ENCODE measurements at regions not wholly inside any gene's neighbourhood (a gene's known extent, or its start where the extent isn't known, plus 50 kb on each side); places are given as distances from the start of the nearest gene placed in this dataset.
"Not testable (repeated sequence)": the region's sequence is repeated elsewhere in the genome, so short reads cannot be mapped to it uniquely, and the experiment has no call there.

GRCh38 chr3:153026026-153026425 is 136.0 kb upstream of the RAP2B start:
- intact Hi-C loops (cut with micrococcal nuclease), result loop anchor here (1.0 kb wide), 3 partner anchors 743 to 1227 kb away; no protein-coding TSS in a partner anchor

- intact Hi-C loops (cut with micrococcal nuclease), result no loop called here
These were observed 133.6 kb upstream of the RAP2B start for GRCh38 chr3:153028381-153028780.

DNA sequence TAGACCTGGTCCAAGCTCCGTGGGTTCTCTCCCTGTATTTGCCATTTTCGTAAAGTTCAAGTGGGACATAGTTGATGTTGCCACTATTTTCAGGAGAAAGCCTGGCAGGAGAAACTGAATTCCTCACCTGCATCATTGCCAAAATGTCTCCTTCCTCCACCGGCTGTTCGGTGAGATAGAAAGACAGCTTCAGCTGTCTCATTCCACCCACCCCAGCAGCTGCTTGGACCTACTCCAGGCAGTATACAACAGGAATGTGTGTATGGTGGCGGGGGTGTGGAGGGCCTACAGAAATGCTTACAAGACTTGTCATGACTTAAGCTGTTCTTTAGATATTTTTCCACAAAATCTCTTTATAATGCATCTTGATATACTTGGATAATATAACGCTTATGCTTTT is 132.7 kb upstream of the RAP2B start:
- intact Hi-C loops (cut with micrococcal nuclease), result no loop called here

DNA sequence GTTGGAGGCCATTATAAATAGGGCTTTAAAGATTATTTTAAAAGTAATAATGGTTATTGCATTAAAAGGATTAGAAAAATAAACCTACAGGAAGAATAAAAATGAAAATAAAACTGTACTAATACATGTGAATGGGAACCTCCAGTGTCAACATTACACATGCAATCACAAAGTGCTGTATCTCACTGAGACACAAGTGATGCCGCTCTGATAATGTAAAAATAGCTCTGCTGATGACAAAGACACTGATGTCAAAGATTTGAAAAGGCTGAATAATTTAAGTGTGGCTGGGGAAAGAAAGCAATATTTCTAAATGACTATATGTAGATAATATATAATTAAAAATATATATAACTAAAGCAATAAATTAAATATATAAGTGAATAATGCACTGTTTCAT is 129.1 kb upstream of the RAP2B start:
- intact Hi-C loops (cut with micrococcal nuclease), result no loop called here

DNA sequence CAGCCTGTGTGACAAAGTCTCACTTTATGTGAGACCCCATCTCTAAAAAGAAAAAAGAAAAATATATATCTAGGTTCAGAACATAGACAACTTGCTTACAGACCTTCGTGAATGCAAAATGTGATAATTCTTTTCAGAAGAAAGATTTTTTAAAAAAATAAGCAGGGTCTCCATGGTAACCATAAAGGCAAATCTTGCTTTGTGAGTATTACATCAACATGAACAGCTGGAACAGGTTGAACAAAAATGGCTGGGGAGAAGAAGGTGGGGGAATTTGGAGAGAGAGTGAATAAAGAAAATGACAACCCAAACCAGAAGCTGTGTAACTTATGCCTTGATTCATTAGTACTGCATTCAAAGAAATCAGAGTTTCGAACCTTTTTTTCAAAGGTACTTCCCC is 125.2 kb upstream of the RAP2B start:
- intact Hi-C loops (cut with micrococcal nuclease), result no loop called here

GRCh38 chr3:153038367-153038766 is 123.7 kb upstream of the RAP2B start:
- intact Hi-C loops (cut with micrococcal nuclease), result no loop called here

GRCh38 chr3:153038779-153039178 is 123.2 kb upstream of the RAP2B start:
- intact Hi-C loops (cut with micrococcal nuclease), result no loop called here

DNA sequence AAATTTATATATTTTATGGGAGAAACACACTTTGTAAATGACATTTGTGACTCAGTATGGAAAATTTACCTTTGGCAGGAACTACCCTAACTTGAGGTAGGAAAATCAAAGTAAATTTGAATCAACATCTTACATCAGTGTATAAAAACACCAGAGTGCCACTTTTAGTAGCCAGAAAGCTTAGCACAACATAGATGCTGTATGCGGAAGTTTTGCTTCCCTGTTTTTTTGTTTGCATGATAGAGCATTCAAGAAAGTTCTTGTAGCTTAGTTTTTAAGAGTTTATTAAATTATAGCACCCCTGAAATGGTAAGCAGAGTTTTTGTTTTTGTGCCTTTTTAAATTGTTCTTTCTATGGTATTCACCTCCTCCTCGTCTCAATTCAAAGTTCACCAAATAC is 120.8 kb upstream of the RAP2B start:
- intact Hi-C loops (cut with micrococcal nuclease), result loop anchor here (5.0 to 10.0 kb wide), 5 partner anchors 401 to 1211 kb away; partner anchors contain the start of gene ARHGEF26

DNA sequence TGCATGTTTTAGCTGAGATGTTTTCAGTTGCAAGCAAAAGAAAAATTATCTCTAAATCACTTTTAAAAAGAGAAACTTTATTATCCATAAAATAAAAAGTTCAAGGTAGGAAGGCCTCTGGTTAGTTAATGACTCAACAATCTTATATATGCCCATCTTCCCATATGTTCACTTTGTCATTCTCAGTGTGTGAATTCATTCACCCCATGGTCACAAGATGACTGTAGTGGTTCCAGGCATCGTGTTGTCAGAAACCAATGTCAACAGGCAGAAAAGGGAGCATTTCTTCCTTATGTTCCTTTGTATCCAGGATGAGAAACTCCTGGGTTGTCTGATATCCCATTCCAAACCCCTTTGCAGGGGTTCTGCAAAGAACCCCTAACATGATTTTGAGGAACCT is 119.9 kb upstream of the RAP2B start:
- intact Hi-C loops (cut with micrococcal nuclease), result loop anchor here (2.0 to 10.0 kb wide), 6 partner anchors 179 to 1210 kb away; partner anchors contain the start of gene ARHGEF26

GRCh38 chr3:153043729-153044328 is 118.2 kb upstream of the RAP2B start:
- intact Hi-C loops (cut with micrococcal nuclease), result loop anchor here (1.0 to 10.0 kb wide), 14 partner anchors 47 to 1208 kb away; partner anchors contain the start of gene ARHGEF26

DNA sequence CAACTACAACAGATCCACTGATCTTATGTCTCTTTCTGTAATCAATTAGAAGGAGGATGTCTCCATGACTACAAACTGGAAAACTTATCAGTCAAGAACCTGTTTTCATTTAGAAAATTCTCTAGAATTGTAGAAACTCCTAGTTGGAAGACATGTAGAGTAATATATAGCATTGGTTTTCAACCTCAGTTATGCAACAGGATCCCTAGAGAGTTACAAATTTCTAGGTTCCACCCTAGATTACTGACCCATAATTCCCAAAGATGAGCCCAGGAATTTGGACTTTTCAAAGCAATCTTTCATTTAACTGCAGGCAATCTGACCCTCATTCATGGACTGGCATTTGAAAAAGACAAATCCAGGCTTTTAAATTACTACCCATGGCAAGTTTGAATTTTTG is 116.9 kb upstream of the RAP2B start:
- intact Hi-C loops (cut with micrococcal nuclease), result loop anchor here (10.0 kb wide), 2 partner anchors 880 to 1080 kb away; partner anchors contain the start of gene ARHGEF26

DNA sequence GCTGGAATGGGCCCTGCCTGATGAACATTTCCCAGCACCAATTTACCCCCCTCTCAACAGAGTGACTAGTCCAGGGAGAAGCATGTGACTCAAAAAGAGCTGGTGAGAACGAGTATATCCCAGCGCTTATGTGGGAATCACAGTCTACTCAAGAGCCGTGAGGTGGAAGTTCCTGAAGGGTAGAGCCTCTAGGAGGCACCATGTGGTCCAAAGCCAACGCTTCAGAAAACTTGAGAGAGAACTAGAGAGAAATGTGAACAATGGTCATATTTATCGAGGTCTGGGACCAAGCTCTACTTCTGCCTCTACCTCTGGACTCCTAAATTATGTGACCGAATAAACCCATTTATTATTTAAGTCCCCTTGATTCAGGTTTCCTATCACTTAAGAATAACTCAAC is 111.0 kb upstream of the RAP2B start:
- intact Hi-C loops (cut with micrococcal nuclease), result no loop called here

DNA sequence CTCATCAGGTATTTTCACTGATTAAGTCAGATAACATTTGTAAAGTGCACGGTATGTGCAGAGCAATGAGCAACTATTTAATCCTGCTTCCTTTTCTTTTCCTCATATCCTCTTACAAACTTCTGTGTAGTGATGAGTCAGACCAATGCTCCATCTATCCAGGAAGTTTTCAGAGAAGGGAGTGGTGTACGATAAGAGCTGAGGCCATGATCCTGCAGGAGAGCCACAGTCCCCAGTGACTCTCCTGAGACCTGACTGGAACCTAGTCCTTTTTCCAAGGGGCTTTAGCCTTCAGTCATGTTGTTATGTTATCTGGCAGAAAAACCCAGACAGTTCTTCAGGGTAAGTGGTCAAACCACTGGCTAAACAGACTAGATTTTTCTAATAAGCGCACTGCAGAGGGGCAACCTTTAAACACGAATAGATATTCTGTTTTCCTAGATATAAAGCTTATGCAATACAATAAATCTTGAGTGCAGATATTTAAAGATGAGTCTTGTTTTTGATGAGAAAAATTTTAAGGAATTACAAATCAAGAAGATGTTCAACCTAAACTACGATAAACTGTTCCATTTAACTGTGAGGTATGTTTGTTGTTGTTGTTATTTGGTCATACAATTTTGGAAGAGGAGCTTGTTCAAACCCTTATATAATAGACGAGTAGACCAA is 110.5 kb upstream of the RAP2B start:
- intact Hi-C loops (cut with micrococcal nuclease), result no loop called here

GRCh38 chr3:153052096-153052460 is 109.9 kb upstream of the RAP2B start:
- intact Hi-C loops (cut with micrococcal nuclease), result no loop called here

DNA sequence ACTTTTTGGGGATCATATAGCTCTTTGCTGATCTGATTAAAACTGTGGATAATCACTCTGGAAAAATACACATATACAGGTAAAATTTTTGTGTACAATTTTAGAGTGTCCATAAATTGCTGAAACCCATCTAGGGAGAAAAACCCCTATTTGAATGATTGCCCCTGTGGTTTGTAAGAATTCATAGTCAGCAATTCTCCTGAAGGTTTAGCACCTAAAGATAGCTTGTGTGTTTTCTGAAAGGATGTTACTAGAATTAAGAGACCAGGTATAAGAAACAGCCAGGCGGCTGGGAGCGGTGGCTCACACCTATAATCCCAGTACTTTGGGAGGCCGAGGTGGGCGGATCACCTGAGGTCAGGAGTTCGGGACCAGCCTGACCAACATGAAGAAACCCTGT is 106.8 kb upstream of the RAP2B start:
- intact Hi-C loops (cut with micrococcal nuclease), result no loop called here

GRCh38 chr3:153055779-153056178 is 106.2 kb upstream of the RAP2B start:
- intact Hi-C loops (cut with micrococcal nuclease), result no loop called here

DNA sequence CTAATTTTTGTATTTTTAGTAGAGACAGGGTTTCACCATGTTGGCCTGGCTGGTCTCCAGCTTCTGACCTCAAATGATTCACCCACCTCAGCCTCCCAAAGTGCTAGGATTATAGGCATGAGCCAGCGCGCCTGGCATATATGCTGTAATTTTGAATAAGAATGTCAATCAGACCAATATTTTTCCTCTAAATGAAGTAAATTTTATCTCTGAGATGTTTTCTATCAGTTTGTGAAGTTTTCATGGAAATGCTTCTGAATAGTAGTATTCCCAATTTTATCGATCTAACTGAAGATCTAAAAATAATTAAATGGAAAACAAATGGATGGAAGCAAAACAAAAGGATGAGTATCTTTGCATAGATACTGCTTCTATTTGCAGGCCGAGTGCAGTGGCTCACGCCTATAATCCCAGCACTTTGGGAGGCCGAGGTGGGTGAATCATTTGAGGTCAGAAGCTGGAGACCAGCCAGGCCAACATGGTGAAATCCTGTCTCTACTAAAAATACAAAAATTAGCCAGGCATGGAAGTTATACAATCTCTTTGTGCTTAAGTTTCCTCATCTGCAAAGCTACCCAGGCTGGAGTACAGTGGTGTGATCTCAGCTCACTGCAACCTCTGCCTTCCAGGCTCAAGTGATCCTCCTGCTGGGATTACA is 103.9 kb upstream of the RAP2B start:
- intact Hi-C loops (cut with micrococcal nuclease), result not testable (repeated sequence)

DNA sequence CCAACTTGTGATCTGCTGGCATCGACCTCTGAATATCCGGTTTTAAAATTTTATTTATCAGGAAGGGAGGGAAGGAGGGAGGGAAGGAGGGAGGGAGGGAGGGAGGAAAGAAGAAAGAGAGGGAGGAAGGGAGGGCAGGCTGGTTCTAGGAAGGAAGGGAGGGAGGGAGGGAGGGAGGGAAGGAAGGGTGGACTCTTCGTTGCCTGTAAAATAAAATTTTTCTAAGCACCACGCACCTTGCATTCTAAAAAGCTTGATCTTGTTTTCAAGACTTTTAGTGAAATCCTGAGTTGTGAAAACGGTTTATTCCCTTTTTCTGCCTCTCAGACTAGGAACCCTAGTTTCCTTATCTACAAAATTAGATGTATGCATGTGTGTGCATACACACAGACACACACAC is 101.7 kb upstream of the RAP2B start:
- intact Hi-C loops (cut with micrococcal nuclease), result no loop called here

- intact Hi-C loops (cut with micrococcal nuclease), result no loop called here
These were observed 100.0 kb upstream of the RAP2B start for GRCh38 chr3:153061938-153062528.

DNA sequence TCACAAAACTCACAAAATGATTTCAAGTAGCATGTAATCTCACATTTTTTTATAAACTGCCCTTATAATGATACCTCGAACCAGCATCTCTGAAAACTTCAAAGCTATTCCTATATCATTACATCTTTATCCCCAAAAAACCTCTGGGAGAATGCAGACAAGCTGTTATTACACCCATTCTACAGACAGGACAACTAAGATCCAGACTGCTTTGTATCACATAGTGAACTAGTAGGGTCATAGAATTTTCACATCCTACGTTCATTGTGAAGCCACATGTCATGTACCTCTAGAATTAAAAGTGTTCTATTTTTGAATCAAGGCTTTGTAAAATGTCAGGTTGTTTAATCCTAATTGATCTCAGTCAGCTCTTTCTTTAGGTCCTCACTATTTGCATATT is 98.7 kb upstream of the RAP2B start:
- intact Hi-C loops (cut with micrococcal nuclease), result no loop called here

DNA sequence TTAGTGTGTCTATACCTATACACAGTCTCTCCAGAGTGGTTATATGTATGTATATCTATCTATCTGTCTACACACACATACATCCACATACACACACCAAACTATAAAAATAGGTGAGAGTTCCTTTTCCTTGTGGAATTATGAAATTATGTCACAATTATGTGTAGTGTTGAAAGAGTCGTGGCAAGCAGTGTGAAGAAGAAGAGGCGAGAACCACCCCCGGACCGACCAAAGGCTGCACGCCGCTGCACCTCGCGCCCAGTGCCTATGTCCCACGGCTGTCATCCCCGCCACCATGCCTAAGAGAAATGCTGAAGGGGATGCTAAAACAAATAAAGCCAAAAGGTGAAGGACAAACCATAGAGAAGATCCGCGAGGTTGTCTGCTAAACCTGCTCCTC is 95.0 kb upstream of the RAP2B start:
- intact Hi-C loops (cut with micrococcal nuclease), result no loop called here

Measured in T-helper 1 cell treated with Interleukin-12 subunit alpha and Interleukin-12 subunit beta and Interleukin-4 antibody, amounts not matched to agents 30 ng/mL and 1 ng/mL, for 36 hours (primary cell).